Lower lobe of right lung (tissue), 2 donors: ENCODE measurements at regions not wholly inside any gene's neighbourhood (a gene's known extent, or its start where the extent isn't known, plus 50 kb on each side); places are given as distances from the start of the nearest gene placed in this dataset.

Experiments
- ATAC-seq, 2 donors: fragments of 200-7000 bp; cut with Tn5 transposase; one replicate each; pipeline ENCODE4 v1.9.1; 2020 to 2022; ENCODE audit warnings: mild to moderate bottlenecking in 2 of 2, moderate library complexity in 2 of 2
- DNase-seq: peaks from one replicate; pipeline ENCODE4 v3.0.0-alpha.2; 2020
- H3K27ac ChIP-seq: fragments of 200-600 bp; one replicate; pipeline ENCODE4 v1.8.0; 2022
- H3K27me3 ChIP-seq: fragments of 200-600 bp; one replicate; pipeline ENCODE4 v1.8.0; 2022; ENCODE audit warnings: low read depth
- H3K36me3 ChIP-seq: fragments of 200-600 bp; one replicate; pipeline ENCODE4 v1.8.0; 2022; ENCODE audit warnings: mild to moderate bottlenecking
- H3K4me1 ChIP-seq: fragments of 200-600 bp; one replicate; pipeline ENCODE4 v1.8.0; 2022
- H3K4me3 ChIP-seq: fragments of 200-600 bp; one replicate; pipeline ENCODE4 v1.8.0; 2022; ENCODE audit warnings: mild to moderate bottlenecking
- H3K9me3 ChIP-seq: fragments of 200-600 bp; one replicate; pipeline ENCODE4 v1.8.0; 2022
- intact Hi-C: fragments of 100-400 bp; cut with DNase I; formaldehyde crosslinking; loops from one replicate; pipeline ENCODE4 v1.11.0; 2022
- TF ChIP-seq, protein P1 (sequence below): fragments of 200-600 bp; IDR thresholded peaks from one replicate; pipeline ENCODE4 v1.8.0; 2022; ENCODE audit warnings: antibody characterized with exemption, mild to moderate bottlenecking
- donor health status: DM: no; HTN: yes; CAD: no; lungs with severe emphysema.

DNA sequence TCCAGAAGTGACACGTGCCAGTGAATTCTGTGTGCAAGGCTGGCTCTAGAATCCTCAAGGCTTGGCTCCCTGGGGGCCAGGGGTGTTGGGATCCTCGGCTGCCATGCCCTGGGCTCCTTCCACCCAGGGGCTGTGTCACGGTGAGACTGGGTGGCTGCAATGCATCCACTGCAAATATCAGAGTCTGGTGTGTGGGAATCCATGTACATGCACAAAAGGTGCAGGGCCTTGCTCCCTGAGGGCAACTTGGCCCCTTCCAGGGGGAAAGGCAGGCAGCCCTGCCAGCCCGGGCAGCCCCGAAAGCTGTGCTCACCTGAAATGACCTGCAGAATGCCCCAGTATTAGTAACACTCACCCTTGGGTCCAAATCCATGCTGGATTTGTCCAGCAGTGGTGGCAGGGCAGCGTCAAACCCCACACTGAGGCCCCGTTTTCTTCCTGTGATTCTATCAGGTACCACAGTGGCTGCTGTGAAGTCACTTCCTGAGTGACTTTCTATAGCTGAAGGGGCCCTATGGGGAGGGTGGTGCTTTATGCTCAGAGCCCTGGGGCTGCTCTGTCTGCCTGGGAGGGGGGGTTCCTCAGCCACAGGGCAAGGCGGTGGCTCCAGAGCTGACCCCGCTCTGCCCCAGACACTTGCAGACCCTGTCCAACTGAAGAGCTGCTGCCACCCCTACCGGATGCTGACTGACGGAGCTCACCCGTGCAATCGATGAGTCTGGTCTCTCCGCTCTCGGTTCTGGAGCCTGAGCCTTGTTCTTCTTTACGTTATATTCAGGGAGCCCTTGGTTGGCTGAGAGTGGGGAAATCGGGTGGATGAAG lies 317.7 kb downstream of the GLRX3 start:
- peaks cover 5% of the 10 kb centered on the region for H3K27me3 ChIP-seq
- TF ChIP-seq, protein P1, sequence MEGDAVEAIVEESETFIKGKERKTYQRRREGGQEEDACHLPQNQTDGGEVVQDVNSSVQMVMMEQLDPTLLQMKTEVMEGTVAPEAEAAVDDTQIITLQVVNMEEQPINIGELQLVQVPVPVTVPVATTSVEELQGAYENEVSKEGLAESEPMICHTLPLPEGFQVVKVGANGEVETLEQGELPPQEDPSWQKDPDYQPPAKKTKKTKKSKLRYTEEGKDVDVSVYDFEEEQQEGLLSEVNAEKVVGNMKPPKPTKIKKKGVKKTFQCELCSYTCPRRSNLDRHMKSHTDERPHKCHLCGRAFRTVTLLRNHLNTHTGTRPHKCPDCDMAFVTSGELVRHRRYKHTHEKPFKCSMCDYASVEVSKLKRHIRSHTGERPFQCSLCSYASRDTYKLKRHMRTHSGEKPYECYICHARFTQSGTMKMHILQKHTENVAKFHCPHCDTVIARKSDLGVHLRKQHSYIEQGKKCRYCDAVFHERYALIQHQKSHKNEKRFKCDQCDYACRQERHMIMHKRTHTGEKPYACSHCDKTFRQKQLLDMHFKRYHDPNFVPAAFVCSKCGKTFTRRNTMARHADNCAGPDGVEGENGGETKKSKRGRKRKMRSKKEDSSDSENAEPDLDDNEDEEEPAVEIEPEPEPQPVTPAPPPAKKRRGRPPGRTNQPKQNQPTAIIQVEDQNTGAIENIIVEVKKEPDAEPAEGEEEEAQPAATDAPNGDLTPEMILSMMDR: no peak
- no peaks in the 10 kb centered on the region for H3K9me3 ChIP-seq
- ATAC-seq: no peak
- H3K4me3 ChIP-seq: no peak overlapping the region
- intact Hi-C loops: no loop called here
- no peaks in the 10 kb centered on the region for H3K4me1 ChIP-seq
- no peaks in the 10 kb centered on the region for H3K36me3 ChIP-seq
- H3K27ac ChIP-seq: no peak overlapping the region
- DNase-seq: no peak

DNA sequence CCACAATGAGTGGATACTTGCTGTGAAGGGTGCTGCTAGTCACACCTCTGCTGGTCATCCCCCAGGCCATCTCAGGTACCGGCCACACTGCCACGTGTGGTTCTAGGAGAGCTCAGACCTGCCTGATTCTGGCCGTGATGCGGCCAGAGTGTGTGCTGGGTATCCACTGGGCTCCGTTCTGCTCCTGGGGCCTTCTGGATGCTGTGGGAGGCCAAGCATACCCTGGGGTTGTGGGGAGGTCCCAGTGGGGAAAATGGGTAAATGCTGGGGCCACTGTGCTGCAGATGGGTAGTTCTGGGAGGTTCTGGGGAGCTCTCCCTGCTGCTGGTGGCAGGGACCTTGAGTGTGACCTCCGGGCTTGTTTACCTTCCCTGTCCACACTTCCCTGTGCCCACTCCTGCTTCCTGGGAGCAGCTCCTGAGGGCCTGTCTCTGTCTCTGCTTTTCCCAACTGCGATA lies 318.4 kb downstream of the GLRX3 start:
- no peak for ATAC-seq
- TF ChIP-seq, protein P1: no peak
- Histone ChIP-seq H3K9me3 (no peaks in the 10 kb centered on the region), H3K27me3 (peaks cover 5% of the 10 kb centered on the region), H3K27ac (no peak overlapping the region), H3K36me3 (no peaks in the 10 kb centered on the region), H3K4me1 (no peaks in the 10 kb centered on the region), H3K4me3 (no peak overlapping the region)
- intact Hi-C loops: no loop called here
- no peak for DNase-seq

DNA sequence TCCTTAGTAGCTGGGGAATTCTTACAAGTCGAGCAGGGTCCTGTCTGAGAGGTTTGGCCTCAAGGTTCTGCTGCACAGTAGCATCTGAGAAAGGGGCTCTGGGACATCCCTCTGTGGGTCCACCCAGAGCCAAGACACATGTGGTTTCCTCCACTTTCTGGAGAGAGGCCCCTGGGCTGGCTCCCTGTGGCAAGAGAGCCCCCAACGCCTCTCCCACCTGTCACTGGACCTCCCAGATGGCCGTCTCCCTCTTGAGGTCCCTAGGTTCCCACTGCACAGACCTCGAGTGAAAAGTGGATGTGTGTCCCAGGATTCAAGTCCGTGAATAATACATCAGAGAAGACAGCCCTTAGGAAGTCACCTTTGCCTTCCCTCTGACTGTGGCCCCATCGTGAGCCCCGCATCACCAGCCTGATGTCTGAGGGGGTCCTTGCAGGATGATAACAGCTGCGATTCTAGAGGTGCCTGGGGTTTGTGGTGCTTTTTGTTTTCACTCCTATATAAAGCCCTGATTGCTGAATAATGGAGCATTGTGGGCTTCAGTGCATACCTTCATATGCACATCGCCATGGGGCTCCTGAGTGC lies 319.0 kb downstream of the GLRX3 start:
- H3K4me1 ChIP-seq: no peaks in the 10 kb centered on the region
- no peaks in the 10 kb centered on the region for H3K36me3 ChIP-seq
- H3K9me3 ChIP-seq: no peaks in the 10 kb centered on the region
- ATAC-seq: no peak
- no peak overlapping the region for H3K4me3 ChIP-seq
- peaks cover 5% of the 10 kb centered on the region for H3K27me3 ChIP-seq
- DNase-seq: no peak
- H3K27ac ChIP-seq: no peak overlapping the region
- intact Hi-C loops: no loop called here
- TF ChIP-seq, protein P1: no peak

DNA sequence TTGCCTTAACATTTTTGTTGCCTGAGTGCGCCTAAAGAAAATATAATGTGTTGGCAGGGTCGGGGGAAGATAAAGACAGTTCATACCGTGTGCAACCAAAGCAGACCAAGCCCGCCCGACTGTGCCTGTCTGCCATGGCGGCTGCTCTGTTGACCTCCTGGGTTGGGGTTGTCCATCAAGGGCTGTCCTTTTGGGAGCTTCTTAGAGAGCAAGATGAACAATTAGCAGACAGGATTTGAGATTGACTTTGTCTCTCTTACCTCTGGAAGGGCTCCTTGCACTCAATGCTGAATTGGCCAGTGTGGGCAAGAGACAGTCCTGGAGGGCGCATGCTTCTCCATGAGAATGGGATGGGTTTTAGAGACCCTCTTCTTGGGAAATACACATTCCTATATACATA lies 319.6 kb downstream of the GLRX3 start:
- H3K36me3 ChIP-seq: no peaks in the 10 kb centered on the region
- ATAC-seq (no peak), DNase-seq (no peak)
- intact Hi-C loops: no loop called here
- H3K4me3 ChIP-seq: no peak overlapping the region
- TF ChIP-seq, protein P1: no peak
- no peaks in the 10 kb centered on the region for H3K27me3 ChIP-seq
- no peak overlapping the region for H3K27ac ChIP-seq
- H3K9me3 ChIP-seq: no peaks in the 10 kb centered on the region
- H3K4me1 ChIP-seq: no peaks in the 10 kb centered on the region

DNA sequence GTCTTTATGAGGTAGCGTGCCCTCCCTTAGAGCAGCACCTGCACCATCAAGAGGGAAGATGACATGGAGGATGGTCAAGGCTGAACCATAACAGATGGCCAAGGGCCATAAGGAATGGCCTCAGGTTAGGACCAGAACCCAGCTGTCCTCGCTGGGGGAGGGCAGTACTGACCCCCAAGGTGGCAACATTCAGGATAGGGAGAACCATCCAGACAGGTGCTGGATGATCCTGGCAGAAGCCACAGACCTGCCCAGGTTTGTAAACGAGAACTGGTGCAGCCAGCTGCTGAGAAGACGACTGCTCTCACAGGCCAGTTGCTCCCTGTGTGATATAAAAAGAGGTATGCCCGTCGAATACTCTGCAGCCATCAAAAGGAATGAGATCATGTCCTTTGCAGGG lies 320.4 kb downstream of the GLRX3 start:
- Histone ChIP-seq H3K9me3 (no peaks in the 10 kb centered on the region), H3K4me1 (no peaks in the 10 kb centered on the region), H3K4me3 (no peak overlapping the region), H3K36me3 (no peaks in the 10 kb centered on the region), H3K27ac (no peak overlapping the region), H3K27me3 (no peaks in the 10 kb centered on the region)
- intact Hi-C loops: no loop called here
- no peak for DNase-seq
- TF ChIP-seq, protein P1: no peak
- no peak for ATAC-seq
